ENCODE measurements at regions not wholly inside any gene's neighbourhood (a gene's known extent, or its start where the extent isn't known, plus 50 kb on each side); places are given as distances from the start of the nearest gene placed in this dataset.

GRCh38 chr18:51425889-51426288 lies 228.4 kb upstream of the MEX3C start:
- 33 to 61% (median 46%) methylated on average over 3 of the region's 3 CpGs for WGBS, 4 donors
- no peak for TF ChIP-seq POLR2A (IDR thresholded peaks at IDR 0.05)
- TF ChIP-seq, protein P1, sequence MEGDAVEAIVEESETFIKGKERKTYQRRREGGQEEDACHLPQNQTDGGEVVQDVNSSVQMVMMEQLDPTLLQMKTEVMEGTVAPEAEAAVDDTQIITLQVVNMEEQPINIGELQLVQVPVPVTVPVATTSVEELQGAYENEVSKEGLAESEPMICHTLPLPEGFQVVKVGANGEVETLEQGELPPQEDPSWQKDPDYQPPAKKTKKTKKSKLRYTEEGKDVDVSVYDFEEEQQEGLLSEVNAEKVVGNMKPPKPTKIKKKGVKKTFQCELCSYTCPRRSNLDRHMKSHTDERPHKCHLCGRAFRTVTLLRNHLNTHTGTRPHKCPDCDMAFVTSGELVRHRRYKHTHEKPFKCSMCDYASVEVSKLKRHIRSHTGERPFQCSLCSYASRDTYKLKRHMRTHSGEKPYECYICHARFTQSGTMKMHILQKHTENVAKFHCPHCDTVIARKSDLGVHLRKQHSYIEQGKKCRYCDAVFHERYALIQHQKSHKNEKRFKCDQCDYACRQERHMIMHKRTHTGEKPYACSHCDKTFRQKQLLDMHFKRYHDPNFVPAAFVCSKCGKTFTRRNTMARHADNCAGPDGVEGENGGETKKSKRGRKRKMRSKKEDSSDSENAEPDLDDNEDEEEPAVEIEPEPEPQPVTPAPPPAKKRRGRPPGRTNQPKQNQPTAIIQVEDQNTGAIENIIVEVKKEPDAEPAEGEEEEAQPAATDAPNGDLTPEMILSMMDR (IDR thresholded peaks at IDR 0.05), result no peak
- intact Hi-C loops (cut with DNase I), result no loop called here
- no peaks in the 10 kb centered on the region for H3K9me3 ChIP-seq
- DNase-seq (no peak), ATAC-seq (no peak)
- H3K36me3 ChIP-seq, result no peaks in the 10 kb centered on the region
- H3K4me3 ChIP-seq, result no peak overlapping the region
- no peak overlapping the region for H3K27ac ChIP-seq
- H3K4me1 ChIP-seq, result no peaks in the 10 kb centered on the region
- no peaks in the 10 kb centered on the region for H3K27me3 ChIP-seq

DNA sequence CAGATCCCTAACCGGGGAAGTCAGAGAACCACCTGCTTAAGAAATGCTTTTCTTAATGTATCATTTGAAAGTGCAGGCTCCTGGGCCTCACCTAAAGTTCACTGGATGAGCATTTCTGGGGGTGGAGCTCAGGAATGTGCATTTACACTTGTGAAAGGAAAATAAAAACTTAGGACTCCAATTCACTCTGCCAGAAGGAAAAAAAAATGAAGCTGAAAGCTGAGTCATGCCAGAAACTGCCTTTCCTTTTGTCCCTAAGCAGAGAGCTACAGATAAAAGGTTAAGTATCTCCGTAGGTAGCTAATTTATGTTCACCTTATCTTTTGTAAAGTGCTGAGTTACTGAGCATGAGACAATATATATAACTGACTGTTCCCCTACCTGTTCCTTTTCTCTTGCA lies 229.5 kb upstream of the MEX3C start:
- WGBS, 4 donors, result 52 to 62% (median 56%) methylated on average over 2 of the region's 2 CpGs
- no peak for TF ChIP-seq POLR2A (IDR thresholded peaks at IDR 0.05)
- TF ChIP-seq, protein P1 (IDR thresholded peaks at IDR 0.05), result no peak
- no peak for DNase-seq
- ATAC-seq, result no peak
- no peaks in the 10 kb centered on the region for H3K4me1 ChIP-seq
- H3K27ac ChIP-seq, result no peak overlapping the region
- H3K9me3 ChIP-seq, result no peaks in the 10 kb centered on the region
- no peaks in the 10 kb centered on the region for H3K36me3 ChIP-seq
- H3K4me3 ChIP-seq, result no peak overlapping the region
- H3K27me3 ChIP-seq, result no peaks in the 10 kb centered on the region
- intact Hi-C loops (cut with DNase I), result no loop called here

- no peak for TF ChIP-seq POLR2A (IDR thresholded peaks at IDR 0.05)
- TF ChIP-seq, protein P1 (IDR thresholded peaks at IDR 0.05), result no peak
- no peaks in the 10 kb centered on the region for H3K36me3 ChIP-seq
Measured at GRCh38 chr18:51429644-51430043, 232.2 kb upstream of the MEX3C start.

DNA sequence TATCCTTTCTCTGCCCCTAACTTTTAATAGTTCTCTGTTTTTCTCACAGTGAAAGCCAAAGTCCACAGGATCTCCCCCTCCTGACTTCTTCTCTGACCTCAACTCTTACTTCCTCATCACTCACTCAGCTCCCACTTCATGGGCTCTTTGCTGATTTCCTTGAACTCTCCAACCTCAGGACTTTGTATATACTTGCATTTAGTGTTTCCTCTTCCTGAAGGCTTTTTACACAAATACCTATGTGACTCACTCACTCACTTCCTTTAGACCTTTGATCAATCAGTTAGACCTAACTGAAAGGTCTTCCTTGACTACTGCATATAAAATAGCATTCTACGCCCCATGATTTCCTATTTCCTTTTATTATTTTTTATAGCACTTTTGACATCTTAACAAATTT lies 233.1 kb upstream of the MEX3C start:
- no peak for ATAC-seq
- WGBS, 4 donors, result 65 to 79% (median 69%) methylated on average over 1 of the region's 1 CpG
- H3K27me3 ChIP-seq, result peaks cover 0 to 2% (median 0%) of the 10 kb centered on the region in 9 donors
- no peaks in the 10 kb centered on the region for H3K9me3 ChIP-seq
- DNase-seq, result no peak
- TF ChIP-seq POLR2A (IDR thresholded peaks at IDR 0.05), result no peak
- TF ChIP-seq, protein P1 (IDR thresholded peaks at IDR 0.05), result no peak
- no peak overlapping the region for H3K27ac ChIP-seq
- H3K4me1 ChIP-seq, result no peaks in the 10 kb centered on the region
- intact Hi-C loops (cut with DNase I), result no loop called here
- H3K4me3 ChIP-seq, result no peak overlapping the region
- no peaks in the 10 kb centered on the region for H3K36me3 ChIP-seq

More at GRCh38 chr18:51429644-51430043, 232.2 kb upstream of the MEX3C start:
- Histone ChIP-seq H3K27me3 (no peaks in the 10 kb centered on the region), H3K4me1 (no peaks in the 10 kb centered on the region), H3K27ac (no peak overlapping the region), H3K4me3 (no peak overlapping the region), H3K9me3 (no peaks in the 10 kb centered on the region)
- DNase-seq (no peak), ATAC-seq (no peak)
- intact Hi-C loops (cut with DNase I), result no loop called here

Data from heart left ventricle (tissue), 16 donors.